ENCODE measurements at regions not wholly inside any gene's neighbourhood (a gene's known extent, or its start where the extent isn't known, plus 50 kb on each side); places are given as distances from the start of the nearest gene placed in this dataset.

DNA sequence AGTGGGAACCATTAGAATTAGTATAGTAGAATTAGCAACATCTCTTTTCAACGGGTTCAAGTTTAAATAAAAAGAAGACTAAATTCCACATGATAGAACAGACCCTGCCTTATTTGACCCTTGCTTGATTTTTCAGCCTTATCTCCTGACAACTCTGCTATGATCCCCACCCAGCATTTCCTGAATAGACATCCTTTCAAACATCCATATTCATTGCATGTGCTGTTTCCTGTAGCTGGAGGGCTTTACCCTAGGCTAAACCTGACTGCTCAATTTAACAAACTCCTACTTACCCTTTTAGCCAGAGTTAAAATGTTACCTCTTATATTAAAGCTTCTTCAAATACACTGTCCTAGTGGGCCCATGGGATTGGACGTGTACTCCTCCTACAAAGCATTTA is 594.8 kb upstream of the ARID1B start:
- no peak overlapping the region for H3K4me2 ChIP-seq (ENCODE audit: control insufficient read depth, extremely low read depth, insufficient read depth, low read depth, low read length)
- no peaks in the 10 kb centered on the region for H3K36me3 ChIP-seq (ENCODE audit: control insufficient read depth in 2 of 2, extremely low read depth in 1 of 2, insufficient read depth in 2 of 2, low read length in 2 of 2)
- no peak overlapping the region for H3K4me3 ChIP-seq (ENCODE audit: control insufficient read depth in 2 of 3, extremely low read depth in 1 of 3, insufficient read depth in 2 of 3, low read depth in 1 of 3, low read length in 3 of 3)
- DNase-seq (ENCODE audit: low read depth, low spot score) = no peak
- no peak overlapping the region for H2AFZ ChIP-seq (ENCODE audit: control insufficient read depth, low read length)
- H3K9me3 ChIP-seq (ENCODE audit: control insufficient read depth, low read depth, low read length) = no peaks in the 10 kb centered on the region
- no peaks in the 10 kb centered on the region for H3K4me1 ChIP-seq (ENCODE audit: control insufficient read depth, extremely low read depth, insufficient read depth, low read length)
- TF ChIP-seq EZH2 (IDR thresholded peaks at IDR 0.05; ENCODE audit: low read length) = no peak
- TF ChIP-seq, protein P1, sequence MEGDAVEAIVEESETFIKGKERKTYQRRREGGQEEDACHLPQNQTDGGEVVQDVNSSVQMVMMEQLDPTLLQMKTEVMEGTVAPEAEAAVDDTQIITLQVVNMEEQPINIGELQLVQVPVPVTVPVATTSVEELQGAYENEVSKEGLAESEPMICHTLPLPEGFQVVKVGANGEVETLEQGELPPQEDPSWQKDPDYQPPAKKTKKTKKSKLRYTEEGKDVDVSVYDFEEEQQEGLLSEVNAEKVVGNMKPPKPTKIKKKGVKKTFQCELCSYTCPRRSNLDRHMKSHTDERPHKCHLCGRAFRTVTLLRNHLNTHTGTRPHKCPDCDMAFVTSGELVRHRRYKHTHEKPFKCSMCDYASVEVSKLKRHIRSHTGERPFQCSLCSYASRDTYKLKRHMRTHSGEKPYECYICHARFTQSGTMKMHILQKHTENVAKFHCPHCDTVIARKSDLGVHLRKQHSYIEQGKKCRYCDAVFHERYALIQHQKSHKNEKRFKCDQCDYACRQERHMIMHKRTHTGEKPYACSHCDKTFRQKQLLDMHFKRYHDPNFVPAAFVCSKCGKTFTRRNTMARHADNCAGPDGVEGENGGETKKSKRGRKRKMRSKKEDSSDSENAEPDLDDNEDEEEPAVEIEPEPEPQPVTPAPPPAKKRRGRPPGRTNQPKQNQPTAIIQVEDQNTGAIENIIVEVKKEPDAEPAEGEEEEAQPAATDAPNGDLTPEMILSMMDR (optimal IDR thresholded peaks at IDR 0.05 in 1 of 3, IDR thresholded peaks at IDR 0.05 in 1 of 3, conservative IDR thresholded peaks at IDR 0.05 in 1 of 3; ENCODE audit: extremely low read depth in 1 of 3, insufficient read depth in 2 of 3, low read length in 3 of 3) = no peak
- H3K27me3 ChIP-seq (ENCODE audit: control insufficient read depth, extremely low read depth, insufficient read depth, low read length) = no peaks in the 10 kb centered on the region
- H3K27ac ChIP-seq (ENCODE audit: control insufficient read depth, insufficient read depth, low read length) = no peak overlapping the region
- no peaks in the 10 kb centered on the region for H3K9me1 ChIP-seq (ENCODE audit: control insufficient read depth, extremely low read depth, insufficient read depth, low read length)
- no peaks in the 10 kb centered on the region for H3K79me2 ChIP-seq (ENCODE audit: control insufficient read depth, insufficient read depth, low read length)
- FAIRE-seq = no peak
- H3K9ac ChIP-seq (ENCODE audit: control insufficient read depth, extremely low read depth, insufficient read depth, low read length) = no peak overlapping the region
- H4K20me1 ChIP-seq (ENCODE audit: control insufficient read depth, extremely low read depth, insufficient read depth, low read length) = no peaks in the 10 kb centered on the region
- dilution Hi-C loops (cut with MboI; ENCODE audit: extremely low pct_ligation_motif_present, low sequenced_read_pairs) = no loop called here

DNA sequence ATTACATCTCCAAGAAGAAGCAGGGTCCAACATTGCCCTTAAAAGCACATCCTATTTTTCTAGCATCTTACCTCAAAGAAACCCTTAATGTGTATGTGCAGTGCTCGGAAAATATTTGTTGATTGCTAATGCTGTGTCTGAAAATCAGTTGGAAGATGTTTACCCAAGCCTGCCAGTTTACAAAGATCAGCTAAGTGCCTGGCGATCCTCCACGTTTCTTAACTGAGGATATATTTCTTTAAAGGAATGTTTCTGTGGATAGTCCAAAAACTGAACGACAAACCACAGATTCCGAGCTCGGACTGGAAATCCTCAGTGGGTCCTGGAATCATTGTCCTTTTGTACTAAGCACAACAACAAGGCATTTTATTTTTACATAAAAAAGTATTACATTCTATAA is 595.7 kb upstream of the ARID1B start:
- FAIRE-seq = no peak
- no peak overlapping the region for H3K4me2 ChIP-seq (ENCODE audit: control insufficient read depth, extremely low read depth, insufficient read depth, low read depth, low read length)
- no peak overlapping the region for H3K9ac ChIP-seq (ENCODE audit: control insufficient read depth, extremely low read depth, insufficient read depth, low read length)
- no peak for DNase-seq (ENCODE audit: low read depth, low spot score)
- no peaks in the 10 kb centered on the region for H3K4me1 ChIP-seq (ENCODE audit: control insufficient read depth, extremely low read depth, insufficient read depth, low read length)
- no peak overlapping the region for H2AFZ ChIP-seq (ENCODE audit: control insufficient read depth, low read length)
- H3K36me3 ChIP-seq (ENCODE audit: control insufficient read depth in 2 of 2, extremely low read depth in 1 of 2, insufficient read depth in 2 of 2, low read length in 2 of 2) = no peaks in the 10 kb centered on the region
- dilution Hi-C loops (cut with MboI; ENCODE audit: extremely low pct_ligation_motif_present, low sequenced_read_pairs) = no loop called here
- H4K20me1 ChIP-seq (ENCODE audit: control insufficient read depth, extremely low read depth, insufficient read depth, low read length) = no peaks in the 10 kb centered on the region
- no peaks in the 10 kb centered on the region for H3K79me2 ChIP-seq (ENCODE audit: control insufficient read depth, insufficient read depth, low read length)
- no peaks in the 10 kb centered on the region for H3K9me3 ChIP-seq (ENCODE audit: control insufficient read depth, low read depth, low read length)
- H3K9me1 ChIP-seq (ENCODE audit: control insufficient read depth, extremely low read depth, insufficient read depth, low read length) = no peaks in the 10 kb centered on the region
- no peaks in the 10 kb centered on the region for H3K27me3 ChIP-seq (ENCODE audit: control insufficient read depth, extremely low read depth, insufficient read depth, low read length)
- H3K27ac ChIP-seq (ENCODE audit: control insufficient read depth, insufficient read depth, low read length) = no peak overlapping the region
- no peak for TF ChIP-seq EZH2 (IDR thresholded peaks at IDR 0.05; ENCODE audit: low read length)
- TF ChIP-seq, protein P1 (optimal IDR thresholded peaks at IDR 0.05 in 1 of 3, IDR thresholded peaks at IDR 0.05 in 1 of 3, conservative IDR thresholded peaks at IDR 0.05 in 1 of 3; ENCODE audit: extremely low read depth in 1 of 3, insufficient read depth in 2 of 3, low read length in 3 of 3) = no peak
- H3K4me3 ChIP-seq (ENCODE audit: control insufficient read depth in 2 of 3, extremely low read depth in 1 of 3, insufficient read depth in 2 of 3, low read depth in 1 of 3, low read length in 3 of 3) = no peak overlapping the region

All from keratinocyte (primary cell).